ENCODE measurements at regions not wholly inside any gene's neighbourhood (a gene's known extent, or its start where the extent isn't known, plus 50 kb on each side); places are given as distances from the start of the nearest gene placed in this dataset.

DNA sequence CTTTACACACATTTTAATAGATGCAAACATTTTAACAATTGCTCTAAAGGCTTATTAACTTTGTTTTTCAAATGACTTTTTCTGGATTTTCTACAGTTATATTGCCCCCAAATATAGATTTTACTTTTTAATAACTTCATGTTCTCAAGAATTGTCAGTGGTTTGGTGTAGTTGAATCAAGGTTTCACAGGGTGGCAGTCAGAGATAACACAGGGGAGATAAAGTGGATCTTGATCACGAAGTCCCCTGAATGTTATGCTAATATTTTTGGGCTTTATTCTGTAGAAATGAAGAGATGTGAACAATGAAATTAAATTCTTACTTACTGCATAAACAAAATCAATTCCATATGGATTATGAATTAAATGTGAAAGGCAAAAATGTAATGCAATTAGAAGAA is 248.1 kb downstream of the AEBP2 start:
- Histone ChIP-seq H3K9me3 (no peaks in the 10 kb centered on the region), H3K4me3 (no peak overlapping the region), H3K27ac (no peak overlapping the region), H3K4me1 (no peaks in the 10 kb centered on the region), H3K36me3 (no peaks in the 10 kb centered on the region), H3K27me3 (no peaks in the 10 kb centered on the region)
- no peak for TF ChIP-seq POLR2A (IDR thresholded peaks at IDR 0.05)
- TF ChIP-seq, protein P1, sequence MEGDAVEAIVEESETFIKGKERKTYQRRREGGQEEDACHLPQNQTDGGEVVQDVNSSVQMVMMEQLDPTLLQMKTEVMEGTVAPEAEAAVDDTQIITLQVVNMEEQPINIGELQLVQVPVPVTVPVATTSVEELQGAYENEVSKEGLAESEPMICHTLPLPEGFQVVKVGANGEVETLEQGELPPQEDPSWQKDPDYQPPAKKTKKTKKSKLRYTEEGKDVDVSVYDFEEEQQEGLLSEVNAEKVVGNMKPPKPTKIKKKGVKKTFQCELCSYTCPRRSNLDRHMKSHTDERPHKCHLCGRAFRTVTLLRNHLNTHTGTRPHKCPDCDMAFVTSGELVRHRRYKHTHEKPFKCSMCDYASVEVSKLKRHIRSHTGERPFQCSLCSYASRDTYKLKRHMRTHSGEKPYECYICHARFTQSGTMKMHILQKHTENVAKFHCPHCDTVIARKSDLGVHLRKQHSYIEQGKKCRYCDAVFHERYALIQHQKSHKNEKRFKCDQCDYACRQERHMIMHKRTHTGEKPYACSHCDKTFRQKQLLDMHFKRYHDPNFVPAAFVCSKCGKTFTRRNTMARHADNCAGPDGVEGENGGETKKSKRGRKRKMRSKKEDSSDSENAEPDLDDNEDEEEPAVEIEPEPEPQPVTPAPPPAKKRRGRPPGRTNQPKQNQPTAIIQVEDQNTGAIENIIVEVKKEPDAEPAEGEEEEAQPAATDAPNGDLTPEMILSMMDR (IDR thresholded peaks at IDR 0.05): no peak
- no peak for DNase-seq

DNA sequence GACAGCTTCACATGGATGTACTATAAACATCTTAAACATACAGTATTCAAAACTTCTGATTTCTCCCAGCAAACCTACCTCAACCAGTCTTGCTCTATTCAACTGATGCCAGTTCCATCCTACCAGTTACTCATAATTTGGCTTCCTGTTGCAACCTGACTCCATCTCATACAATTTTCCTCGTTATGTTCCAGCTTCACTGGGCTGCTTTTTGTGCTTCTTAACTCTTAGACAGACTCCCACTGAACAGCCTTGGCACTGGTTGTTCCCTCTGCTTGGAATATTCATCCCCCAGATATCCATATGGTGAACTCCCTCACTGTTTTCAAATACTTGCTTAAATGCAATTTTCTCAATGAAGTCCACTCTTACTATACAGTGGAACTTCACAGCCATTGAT is 249.2 kb downstream of the AEBP2 start:
- TF ChIP-seq POLR2A (IDR thresholded peaks at IDR 0.05): no peak
- Histone ChIP-seq H3K4me1 (no peaks in the 10 kb centered on the region), H3K4me3 (no peak overlapping the region), H3K9me3 (no peaks in the 10 kb centered on the region), H3K27ac (no peak overlapping the region), H3K36me3 (no peaks in the 10 kb centered on the region), H3K27me3 (no peaks in the 10 kb centered on the region)
- no peak for DNase-seq

DNA sequence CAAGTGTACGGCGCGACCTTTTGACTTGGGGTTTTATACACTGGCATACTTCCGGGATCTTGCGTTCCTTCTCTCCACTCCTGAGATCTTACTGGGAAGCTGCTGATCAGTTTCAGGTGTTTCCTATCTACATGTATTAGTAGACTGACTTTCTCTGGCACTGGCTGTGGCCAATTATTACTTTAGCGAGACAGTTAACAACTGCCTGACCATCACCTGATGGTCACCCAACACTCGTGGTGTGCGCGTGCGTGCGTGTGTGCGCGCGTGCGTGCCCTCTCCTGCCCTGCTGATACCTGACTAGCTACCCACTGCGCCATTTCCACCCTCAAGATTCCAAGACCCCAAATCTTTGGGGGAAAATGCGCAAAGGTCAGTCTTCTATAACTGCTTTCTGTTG is 249.9 kb downstream of the AEBP2 start:
- H3K4me3 ChIP-seq: no peak overlapping the region
- DNase-seq: no peak
- no peaks in the 10 kb centered on the region for H3K4me1 ChIP-seq
- no peaks in the 10 kb centered on the region for H3K27me3 ChIP-seq
- H3K9me3 ChIP-seq: no peaks in the 10 kb centered on the region
- H3K36me3 ChIP-seq: no peaks in the 10 kb centered on the region
- no peak overlapping the region for H3K27ac ChIP-seq
- TF ChIP-seq, protein P1 (IDR thresholded peaks at IDR 0.05): no peak
- TF ChIP-seq POLR2A (IDR thresholded peaks at IDR 0.05): no peak

DNA sequence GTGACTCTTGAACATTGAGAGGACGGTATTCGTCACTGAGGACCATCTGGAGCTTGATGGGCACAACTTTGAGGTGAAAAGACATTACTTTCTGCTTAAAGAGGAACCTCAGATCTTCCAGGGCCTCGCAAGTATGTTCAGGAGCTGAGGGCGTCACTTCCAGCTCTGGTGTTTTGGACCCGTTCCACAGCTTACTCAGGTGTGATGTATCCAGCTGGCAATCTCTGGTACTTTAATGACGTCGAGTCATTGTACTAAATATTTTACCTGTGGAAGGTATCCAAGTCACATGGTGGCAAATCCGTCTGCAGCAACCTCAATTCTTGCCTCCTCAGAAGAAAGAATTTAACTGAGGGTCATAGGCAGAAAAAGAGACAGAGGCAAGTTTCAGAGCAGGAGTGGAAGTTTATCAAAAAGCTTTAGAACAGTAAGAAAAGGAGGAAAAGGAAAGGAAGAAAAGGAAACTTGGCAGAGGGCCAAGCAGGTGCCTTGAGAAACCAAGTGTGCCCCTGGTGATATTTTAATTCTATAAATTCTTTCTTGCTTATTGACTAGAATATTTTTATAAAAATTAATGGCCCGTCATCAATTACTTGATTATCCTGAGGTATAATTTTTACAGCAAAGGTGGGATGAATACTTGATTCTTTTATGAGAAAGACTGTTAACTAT is 250.6 kb downstream of the AEBP2 start:
- Histone ChIP-seq H3K36me3 (no peaks in the 10 kb centered on the region), H3K27me3 (no peaks in the 10 kb centered on the region), H3K4me1 (no peaks in the 10 kb centered on the region), H3K4me3 (no peak overlapping the region), H3K27ac (no peak overlapping the region), H3K9me3 (no peaks in the 10 kb centered on the region)
- no peak for DNase-seq
- TF ChIP-seq, protein P1 (IDR thresholded peaks at IDR 0.05): no peak
- TF ChIP-seq POLR2A (IDR thresholded peaks at IDR 0.05): no peak

DNA sequence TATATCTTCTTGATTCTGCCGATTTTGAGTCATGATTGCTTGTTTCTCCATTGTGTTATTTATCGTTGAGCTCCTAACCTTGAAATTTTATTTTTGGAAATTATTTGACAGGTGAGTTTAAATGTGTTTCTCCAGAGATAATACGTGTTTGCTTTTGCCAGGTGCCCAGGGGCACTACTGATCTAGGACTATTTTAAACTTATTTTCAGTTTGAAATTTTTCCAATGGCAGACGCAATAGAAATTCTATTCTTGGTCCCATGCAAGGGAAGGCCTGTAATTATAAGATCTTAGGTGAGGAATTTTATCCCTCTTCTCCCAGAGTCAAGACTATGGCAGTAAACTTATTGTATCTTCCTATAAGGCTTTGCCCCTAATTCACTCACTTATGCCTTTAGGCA is 252.8 kb downstream of the AEBP2 start:
- Histone ChIP-seq H3K27ac (no peak overlapping the region), H3K9me3 (no peaks in the 10 kb centered on the region), H3K27me3 (no peaks in the 10 kb centered on the region), H3K4me1 (no peaks in the 10 kb centered on the region), H3K36me3 (no peaks in the 10 kb centered on the region), H3K4me3 (no peak overlapping the region)
- no peak for DNase-seq
- no peak for TF ChIP-seq POLR2A (IDR thresholded peaks at IDR 0.05)
- TF ChIP-seq, protein P1 (IDR thresholded peaks at IDR 0.05): no peak

DNA sequence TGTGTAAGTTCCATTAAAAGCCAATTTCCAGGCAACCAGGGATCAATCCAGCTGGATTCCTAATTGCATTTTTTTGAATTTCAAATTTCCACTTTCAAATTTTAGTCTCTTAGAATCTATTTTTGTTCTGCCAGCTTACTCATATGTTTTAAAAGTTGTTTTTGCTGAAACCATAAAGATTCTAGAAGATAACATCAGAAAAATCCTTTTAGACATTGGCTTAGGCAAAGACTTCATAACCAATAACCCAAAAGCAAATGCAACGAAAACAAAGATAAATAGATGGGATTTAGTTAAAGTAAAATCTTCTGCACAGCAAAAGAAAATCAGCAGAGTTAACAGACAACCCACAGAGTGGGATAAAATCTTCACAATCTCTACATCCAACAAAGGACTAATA is 253.3 kb downstream of the AEBP2 start:
- H3K4me1 ChIP-seq: no peaks in the 10 kb centered on the region
- TF ChIP-seq, protein P1 (IDR thresholded peaks at IDR 0.05): no peak
- no peak for TF ChIP-seq POLR2A (IDR thresholded peaks at IDR 0.05)
- H3K27ac ChIP-seq: no peak overlapping the region
- no peaks in the 10 kb centered on the region for H3K27me3 ChIP-seq
- H3K36me3 ChIP-seq: no peaks in the 10 kb centered on the region
- H3K9me3 ChIP-seq: no peaks in the 10 kb centered on the region
- DNase-seq: no peak
- no peak overlapping the region for H3K4me3 ChIP-seq

Measured in Peyer's patch (tissue), 4 donors.